IMR-90 (cell line): ENCODE measurements at regions not wholly inside any gene's neighbourhood (a gene's known extent, or its start where the extent isn't known, plus 50 kb on each side); places are given as distances from the start of the nearest gene placed in this dataset.

Source experiments
- ATAC-seq: fragments of 200-7000 bp; cut with Tn5 transposase; 2 replicates; pipeline ENCODE4 v1.9.1; 2020; ENCODE audit warnings: low read depth, mild to moderate bottlenecking, moderate library complexity
- BruUV-seq: library from RNA; stranded (reverse); fragments of 400-500 nt; replicated peaks from 2 replicates; lab custom pipeline; 2021; lab: Mats Ljungman, UMichigan
- CTCF ChIA-PET: fragments of 300-600 bp; formaldehyde crosslinking; extraction: SDS; loops from one replicate; lab custom pipeline; 2021; ENCODE audit warnings: antibody characterized with exemption; lab: Yijun Ruan, JAX
- POLR2A ChIA-PET: fragments of 300-600 bp; sonication (Branson Sonifier 250); formaldehyde crosslinking; loops from one replicate; lab custom pipeline; 2022; ENCODE audit warnings: antibody characterized with exemption; ENCODE audit not compliant: unreplicated experiment; lab: Charles Lee
- DNase-seq: peaks from one replicate; pipeline ENCODE4 v3.0.0; 2013
- H2AFZ ChIP-seq: replicated peaks from 2 replicates; pipeline ENCODE3; 2013; ENCODE audit warnings: low read length, mild to moderate bottlenecking; ENCODE audit not compliant: poor library complexity
- H2AK5ac ChIP-seq: 2 replicates; pipeline ENCODE4 v1.6.1; 2013; ENCODE audit warnings: low read depth, low read length, inconsistent platforms
- H2AK9ac ChIP-seq: replicated peaks from 2 replicates; pipeline ENCODE3; 2013; ENCODE audit warnings: mild to moderate bottlenecking, low read depth, low read length, moderate library complexity; ENCODE audit not compliant: poor library complexity
- H2BK120ac ChIP-seq: 2 replicates; pipeline ENCODE4 v1.6.1; 2013; ENCODE audit warnings: low read depth, low read length, inconsistent platforms
- H2BK15ac ChIP-seq: 3 replicates; pipeline ENCODE4 v1.6.1; 2013; ENCODE audit warnings: low read depth, low read length, inconsistent platforms
- H2BK20ac ChIP-seq: 2 replicates; pipeline ENCODE4 v1.6.1; 2013; ENCODE audit warnings: low read depth, mild to moderate bottlenecking, inconsistent platforms, low read length, moderate library complexity
- H2BK5ac ChIP-seq: 2 replicates; pipeline ENCODE4 v1.6.1; 2013; ENCODE audit warnings: mild to moderate bottlenecking, low read depth, low read length, inconsistent platforms; ENCODE audit not compliant: poor library complexity, severe bottlenecking
- H3K14ac ChIP-seq: replicated peaks from 2 replicates; pipeline ENCODE4 v1.6.1; 2013; ENCODE audit warnings: low read depth, low read length, inconsistent platforms
- H3K18ac ChIP-seq: 2 replicates; pipeline ENCODE4 v1.6.1; 2013; ENCODE audit warnings: low read depth, low read length, control low read depth
- H3K23ac ChIP-seq: 2 replicates; pipeline ENCODE4 v1.6.1; 2013; ENCODE audit warnings: low read depth, low read length, inconsistent platforms
- H3K27ac ChIP-seq: 2 replicates; pipeline ENCODE4 v1.5.1; 2013; ENCODE audit warnings: mild to moderate bottlenecking, control low read depth, low read length; ENCODE audit not compliant: insufficient read depth
- H3K27me3 ChIP-seq: 2 replicates; pipeline ENCODE4 v1.6.1; 2013; ENCODE audit warnings: low read length; ENCODE audit not compliant: control insufficient read depth, insufficient read depth
- H3K36me3 ChIP-seq: 2 replicates; pipeline ENCODE4 v1.6.1; 2013; ENCODE audit warnings: low read length, mixed read lengths; ENCODE audit not compliant: control insufficient read depth, insufficient read depth
- H3K4ac ChIP-seq: 2 replicates; pipeline ENCODE4 v1.6.1; 2013; ENCODE audit warnings: low read depth, low read length, inconsistent platforms
- H3K4me1 ChIP-seq: 2 replicates; pipeline ENCODE4 v1.6.1; 2013; ENCODE audit warnings: low read length, mixed read lengths; ENCODE audit not compliant: control insufficient read depth, insufficient read depth
- H3K4me2 ChIP-seq: 2 replicates; pipeline ENCODE4 v1.6.1; 2013; ENCODE audit warnings: low read depth, mild to moderate bottlenecking, control low read depth, low read length, moderate library complexity
- H3K4me3 ChIP-seq: 2 replicates; pipeline ENCODE4 v1.5.1; 2013; ENCODE audit warnings: low read depth, mild to moderate bottlenecking, control low read depth, low read length, moderate library complexity; ENCODE audit not compliant: insufficient read depth
- H3K56ac ChIP-seq: 2 replicates; pipeline ENCODE4 v1.6.1; 2013; ENCODE audit warnings: low read length, inconsistent platforms; ENCODE audit not compliant: insufficient read depth; ENCODE audit errors: extremely low read depth
- H3K79me1 ChIP-seq, 2 experiments: 2 replicates each; pipeline ENCODE4 v1.6.1; 2013; ENCODE audit warnings: low read length in 2 of 2, inconsistent platforms in 1 of 2, low read depth in 1 of 2
- H3K9ac ChIP-seq: 2 replicates; pipeline ENCODE4 v1.6.1; 2013; ENCODE audit warnings: low read depth, low read length, control low read depth
- H3K9me1 ChIP-seq: 2 replicates; pipeline ENCODE4 v1.6.1; 2013; ENCODE audit warnings: low read length, inconsistent platforms; ENCODE audit not compliant: insufficient read depth
- H3K9me3 ChIP-seq: 2 replicates; pipeline ENCODE4 v1.6.1; 2013; ENCODE audit warnings: low read length; ENCODE audit not compliant: control insufficient read depth, insufficient read depth
- H4K20me1 ChIP-seq: 2 replicates; pipeline ENCODE4 v1.6.1; 2013; ENCODE audit warnings: low read length, inconsistent platforms; ENCODE audit not compliant: insufficient read depth
- H4K5ac ChIP-seq: 2 replicates; pipeline ENCODE4 v1.6.1; 2013; ENCODE audit warnings: mild to moderate bottlenecking, low read depth, low read length, control low read depth
- H4K8ac ChIP-seq, 2 experiments: 2 replicates each; pipeline ENCODE4 v1.6.1; 2013; ENCODE audit warnings: low read depth in 2 of 2, low read length in 2 of 2, control low read depth in 1 of 2, inconsistent platforms in 1 of 2
- H4K91ac ChIP-seq: 2 replicates; pipeline ENCODE4 v1.6.1; 2013; ENCODE audit warnings: low read depth, low read length, inconsistent platforms; ENCODE audit not compliant: insufficient read depth
- BHLHE40 ChIP-seq: fragments of 150-350 bp; IDR thresholded peaks from 2 replicates; pipeline ENCODE4 v1.6.1; 2016; ENCODE audit warnings: mild to moderate bottlenecking, low read depth, low read length
- CEBPB ChIP-seq: IDR thresholded peaks from 2 replicates; pipeline ENCODE4 v1.6.1; 2012; ENCODE audit warnings: low read depth, low read length, improper control_type of control experiment
- CHD1 ChIP-seq: IDR thresholded peaks from 2 replicates; pipeline ENCODE4 v1.6.1; 2012; ENCODE audit warnings: low read depth, low read length, improper control_type of control experiment
- FOS ChIP-seq: fragments of 150-350 bp; IDR thresholded peaks from 2 replicates; pipeline ENCODE4 v1.6.1; 2016; ENCODE audit warnings: low read depth, low read length
- MAFK ChIP-seq: IDR thresholded peaks from 2 replicates; pipeline ENCODE4 v1.6.1; 2012; ENCODE audit warnings: low read depth, low read length, improper control_type of control experiment
- MAZ ChIP-seq: IDR thresholded peaks from 2 replicates; pipeline ENCODE4 v1.6.1; 2012; ENCODE audit warnings: low read depth, mild to moderate bottlenecking, low read length, improper control_type of control experiment, moderate library complexity, borderline replicate concordance
- MXI1 ChIP-seq: IDR thresholded peaks from 2 replicates; pipeline ENCODE4 v1.6.1; 2012; ENCODE audit warnings: low read depth, mild to moderate bottlenecking, low read length, moderate library complexity, borderline replicate concordance
- NFE2L2 ChIP-seq: fragments of 150-350 bp; IDR thresholded peaks from 2 replicates; pipeline ENCODE4 v1.6.1; 2016; ENCODE audit warnings: low read depth, mild to moderate bottlenecking, low read length
- POLR2A ChIP-seq: IDR thresholded peaks from 2 replicates; pipeline ENCODE4 v1.6.1; 2012; ENCODE audit warnings: mild to moderate bottlenecking, low read depth, low read length
- RAD21 ChIP-seq: IDR thresholded peaks from 2 replicates; pipeline ENCODE4 v1.6.1; 2012; ENCODE audit warnings: low read length, improper control_type of control experiment
- RFX5 ChIP-seq: IDR thresholded peaks from 2 replicates; pipeline ENCODE4 v1.8.0; 2012; ENCODE audit warnings: low read depth, mild to moderate bottlenecking, low read length, moderate library complexity
- SMC3 ChIP-seq: fragments of 150-350 bp; IDR thresholded peaks from 2 replicates; pipeline ENCODE4 v1.6.1; 2016; ENCODE audit warnings: low read depth, mild to moderate bottlenecking, antibody characterized with exemption, low read length, moderate library complexity
- WGBS, 2 experiments: methylation state at CpG; one replicate each; pipeline versions ENCODE4 v1.1.5 to v1.1.7; 2013; ENCODE audit warnings: missing lambda C conversion rate in 2 of 2; ENCODE audit not compliant: insufficient read length in 1 of 2; ENCODE audit errors: extremely low coverage in 2 of 2; 5-methylcytosine and 5-hydroxymethylcytosine counted together
- dilution Hi-C: fragments of 300-500 bp; cut with HindIII; formaldehyde crosslinking; loops from one replicate; pipeline ENCODE4 v1.14.3; 2018; ENCODE audit warnings: low sequenced_read_pairs; ENCODE audit not compliant: unreplicated experiment
- in situ Hi-C: fragments of 300-500 bp; cut with MboI; formaldehyde crosslinking; loops from 3 replicates; pipeline ENCODE4 v1.14.3; 2019; ENCODE audit warnings: low sequenced_read_pairs, inconsistent platforms, mixed read lengths
- intact Hi-C: fragments of 100-400 bp; cut with micrococcal nuclease; formaldehyde crosslinking; loops from 2 replicates; pipeline ENCODE4 v1.10.0; 2022
- TF ChIP-seq, protein P1 (sequence below): fragments of 150-350 bp; IDR thresholded peaks from 2 replicates; pipeline ENCODE4 v1.6.1; 2017; ENCODE audit warnings: mild to moderate bottlenecking, antibody characterized with exemption, low read length, low read depth
- TF ChIP-seq, protein P2 (sequence below): conservative IDR thresholded peaks from 2 replicates; pipeline ENCODE4 v1.5.1; 2012; ENCODE audit warnings: mild to moderate bottlenecking, low read depth, low read length, improper control_type of control experiment
- TF ChIP-seq, protein P3 (sequence below): fragments of 150-350 bp; IDR thresholded peaks from 2 replicates; pipeline ENCODE4 v1.6.1; 2016; ENCODE audit warnings: low read depth, mild to moderate bottlenecking, low read length, moderate library complexity, borderline replicate concordance

DNA sequence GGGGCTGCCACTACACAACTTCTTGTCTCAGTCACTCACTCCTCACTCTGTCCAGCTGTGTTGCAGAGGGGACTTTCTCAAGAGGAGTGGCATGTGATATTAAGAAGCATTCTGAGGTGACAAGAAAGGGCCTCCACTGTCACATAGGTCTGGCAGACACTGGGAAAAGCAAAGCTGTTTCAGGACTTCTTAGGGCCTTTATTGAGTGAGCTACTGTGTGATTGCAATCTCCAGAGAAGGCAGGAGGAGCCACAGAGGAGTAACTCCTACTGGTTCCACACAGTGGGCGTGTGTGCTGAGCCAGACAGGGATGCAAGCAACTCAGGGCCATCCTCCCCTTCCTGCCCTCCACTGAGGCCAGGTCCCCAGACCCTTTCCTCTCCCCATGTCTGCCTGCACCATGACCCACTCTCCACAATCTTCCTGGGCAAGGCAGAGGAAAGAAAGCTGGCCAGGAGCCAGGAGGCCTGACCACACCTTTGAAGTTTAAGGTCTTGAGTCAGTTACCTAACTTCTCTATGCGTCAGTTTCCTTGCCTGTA, 262.0 kb upstream of the ZMIZ1 start:
- in situ Hi-C loops (no loop called here), dilution Hi-C loops (no loop called here), intact Hi-C loops (loop anchor here (5.0 kb wide), 1 partner anchor 261 kb away; the partner anchor contains the start of gene ZMIZ1)
- Histone ChIP-seq H4K20me1 (peaks cover 3% of the 10 kb centered on the region; the same call in 1 of the 2 replicates), H4K5ac (no peak overlapping the region), H3K23ac (no peak overlapping the region; the same call in 1 of the 2 replicates), H2AK5ac (no peak overlapping the region), H3K56ac (no peak overlapping the region), H3K18ac (peak overlapping the region; percentile 37; the same call in 1 of the 2 replicates), H2BK20ac (no peak overlapping the region), H2BK15ac (no peak overlapping the region), H2BK5ac (no peak overlapping the region), H2AK9ac (no peak overlapping the region), H3K14ac (0 out of 2 replicates have a peak overlapping the region, but pooled peaks have one; percentile 27), H3K9ac (no peak overlapping the region), H3K4me2 (no peak overlapping the region), H3K27me3 (peaks cover 15% of the 10 kb centered on the region), H2AFZ (no peak overlapping the region), H3K4me1 (peaks cover 40% of the 10 kb centered on the region), H4K8ac (no peak overlapping the region), H3K27ac (no peak overlapping the region), H3K79me1 (no peaks in the 10 kb centered on the region), H3K9me1 (peaks cover 16% of the 10 kb centered on the region), H3K4me3 (no peak overlapping the region), H4K91ac (no peak overlapping the region), H3K4ac (0 out of 2 replicates have a peak overlapping the region, but pooled peaks have one; percentile 15), H3K9me3 (peaks cover 5% of the 10 kb centered on the region), H2BK120ac (peak overlapping the region; percentile 20; the same call in 1 of the 2 replicates), H3K36me3 (no peaks in the 10 kb centered on the region)
- TF ChIP-seq, protein P1, sequence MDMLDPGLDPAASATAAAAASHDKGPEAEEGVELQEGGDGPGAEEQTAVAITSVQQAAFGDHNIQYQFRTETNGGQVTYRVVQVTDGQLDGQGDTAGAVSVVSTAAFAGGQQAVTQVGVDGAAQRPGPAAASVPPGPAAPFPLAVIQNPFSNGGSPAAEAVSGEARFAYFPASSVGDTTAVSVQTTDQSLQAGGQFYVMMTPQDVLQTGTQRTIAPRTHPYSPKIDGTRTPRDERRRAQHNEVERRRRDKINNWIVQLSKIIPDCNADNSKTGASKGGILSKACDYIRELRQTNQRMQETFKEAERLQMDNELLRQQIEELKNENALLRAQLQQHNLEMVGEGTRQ: no peak
- no peak for TF ChIP-seq RFX5
- TF ChIP-seq CHD1: no peak
- no peak for TF ChIP-seq CEBPB
- TF ChIP-seq FOS: no peak
- TF ChIP-seq, protein P2, sequence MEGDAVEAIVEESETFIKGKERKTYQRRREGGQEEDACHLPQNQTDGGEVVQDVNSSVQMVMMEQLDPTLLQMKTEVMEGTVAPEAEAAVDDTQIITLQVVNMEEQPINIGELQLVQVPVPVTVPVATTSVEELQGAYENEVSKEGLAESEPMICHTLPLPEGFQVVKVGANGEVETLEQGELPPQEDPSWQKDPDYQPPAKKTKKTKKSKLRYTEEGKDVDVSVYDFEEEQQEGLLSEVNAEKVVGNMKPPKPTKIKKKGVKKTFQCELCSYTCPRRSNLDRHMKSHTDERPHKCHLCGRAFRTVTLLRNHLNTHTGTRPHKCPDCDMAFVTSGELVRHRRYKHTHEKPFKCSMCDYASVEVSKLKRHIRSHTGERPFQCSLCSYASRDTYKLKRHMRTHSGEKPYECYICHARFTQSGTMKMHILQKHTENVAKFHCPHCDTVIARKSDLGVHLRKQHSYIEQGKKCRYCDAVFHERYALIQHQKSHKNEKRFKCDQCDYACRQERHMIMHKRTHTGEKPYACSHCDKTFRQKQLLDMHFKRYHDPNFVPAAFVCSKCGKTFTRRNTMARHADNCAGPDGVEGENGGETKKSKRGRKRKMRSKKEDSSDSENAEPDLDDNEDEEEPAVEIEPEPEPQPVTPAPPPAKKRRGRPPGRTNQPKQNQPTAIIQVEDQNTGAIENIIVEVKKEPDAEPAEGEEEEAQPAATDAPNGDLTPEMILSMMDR: no peak
- TF ChIP-seq NFE2L2: no peak
- TF ChIP-seq MAFK: no peak
- no peak for TF ChIP-seq POLR2A
- TF ChIP-seq MXI1: no peak
- no peak for TF ChIP-seq MAZ
- TF ChIP-seq BHLHE40: no peak
- no peak for TF ChIP-seq RAD21
- TF ChIP-seq SMC3: no peak
- TF ChIP-seq, protein P3, sequence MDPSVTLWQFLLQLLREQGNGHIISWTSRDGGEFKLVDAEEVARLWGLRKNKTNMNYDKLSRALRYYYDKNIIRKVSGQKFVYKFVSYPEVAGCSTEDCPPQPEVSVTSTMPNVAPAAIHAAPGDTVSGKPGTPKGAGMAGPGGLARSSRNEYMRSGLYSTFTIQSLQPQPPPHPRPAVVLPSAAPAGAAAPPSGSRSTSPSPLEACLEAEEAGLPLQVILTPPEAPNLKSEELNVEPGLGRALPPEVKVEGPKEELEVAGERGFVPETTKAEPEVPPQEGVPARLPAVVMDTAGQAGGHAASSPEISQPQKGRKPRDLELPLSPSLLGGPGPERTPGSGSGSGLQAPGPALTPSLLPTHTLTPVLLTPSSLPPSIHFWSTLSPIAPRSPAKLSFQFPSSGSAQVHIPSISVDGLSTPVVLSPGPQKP: no peak
- ATAC-seq (no peak), DNase-seq (no peak)
- 100% methylated on average over 1 of the region's 2 CpGs; no CpG with 5 or more reads in 1 of the 2 experiments for WGBS, 2 experiments
- ChIA-PET CTCF (interaction anchor here (0.6 kb wide), 1 partner anchor 671 kb away, joined by 3 read pairs; no protein-coding TSS in a partner anchor), POLR2A (no interaction called here)
- BruUV-seq: no TSS peak
